Astrocyte (in vitro differentiated cells and primary cell): ENCODE measurements at regions not wholly inside any gene's neighbourhood (a gene's known extent, or its start where the extent isn't known, plus 50 kb on each side); places are given as distances from the start of the nearest gene placed in this dataset.

Experiments used
- EZH2 ChIP-seq: IDR thresholded peaks from 2 replicates; pipeline ENCODE4 v1.6.1; 2012; ENCODE audit warnings: mild to moderate bottlenecking, low read length, inconsistent platforms; ENCODE audit not compliant: insufficient read depth
- TF ChIP-seq, protein P1 (sequence below): IDR thresholded peaks from 2 replicates; pipeline ENCODE4 v1.5.1; 2011; ENCODE audit warnings: low read depth, mild to moderate bottlenecking, inconsistent platforms, low read length, moderate library complexity; ENCODE audit not compliant: insufficient read depth

GRCh38 chr6:144888621-144889020 lies 603.5 kb downstream of the UTRN start:
- TF ChIP-seq, protein P1, sequence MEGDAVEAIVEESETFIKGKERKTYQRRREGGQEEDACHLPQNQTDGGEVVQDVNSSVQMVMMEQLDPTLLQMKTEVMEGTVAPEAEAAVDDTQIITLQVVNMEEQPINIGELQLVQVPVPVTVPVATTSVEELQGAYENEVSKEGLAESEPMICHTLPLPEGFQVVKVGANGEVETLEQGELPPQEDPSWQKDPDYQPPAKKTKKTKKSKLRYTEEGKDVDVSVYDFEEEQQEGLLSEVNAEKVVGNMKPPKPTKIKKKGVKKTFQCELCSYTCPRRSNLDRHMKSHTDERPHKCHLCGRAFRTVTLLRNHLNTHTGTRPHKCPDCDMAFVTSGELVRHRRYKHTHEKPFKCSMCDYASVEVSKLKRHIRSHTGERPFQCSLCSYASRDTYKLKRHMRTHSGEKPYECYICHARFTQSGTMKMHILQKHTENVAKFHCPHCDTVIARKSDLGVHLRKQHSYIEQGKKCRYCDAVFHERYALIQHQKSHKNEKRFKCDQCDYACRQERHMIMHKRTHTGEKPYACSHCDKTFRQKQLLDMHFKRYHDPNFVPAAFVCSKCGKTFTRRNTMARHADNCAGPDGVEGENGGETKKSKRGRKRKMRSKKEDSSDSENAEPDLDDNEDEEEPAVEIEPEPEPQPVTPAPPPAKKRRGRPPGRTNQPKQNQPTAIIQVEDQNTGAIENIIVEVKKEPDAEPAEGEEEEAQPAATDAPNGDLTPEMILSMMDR = no peak
- TF ChIP-seq EZH2 = no peak
